ENCODE measurements at regions not wholly inside any gene's neighbourhood (a gene's known extent, or its start where the extent isn't known, plus 50 kb on each side); places are given as distances from the start of the nearest gene placed in this dataset.

GRCh38 chr7:16170671-16171070 is 250.7 kb downstream of the CRPPA start:
- H2BK20ac ChIP-seq (ENCODE audit: low read depth, low read length): no peak overlapping the region
- no peak overlapping the region for H3K9ac ChIP-seq (ENCODE audit: low read depth, low read length)
- no peaks in the 10 kb centered on the region for H3K27me3 ChIP-seq (ENCODE audit: control insufficient read depth, insufficient read depth, low read length)
- H4K20me1 ChIP-seq (ENCODE audit: insufficient read depth, low read length): no peaks in the 10 kb centered on the region
- H2BK120ac ChIP-seq (ENCODE audit: low read depth, low read length): no peak overlapping the region
- TF ChIP-seq RAD21 (IDR thresholded peaks at IDR 0.05; ENCODE audit: low read length) (no peak), RFX5 (IDR thresholded peaks at IDR 0.05; ENCODE audit: low read depth, low read length) (no peak)
- H3K14ac ChIP-seq (replicated peaks; ENCODE audit: low read depth, low read length): no peak overlapping the region
- dilution Hi-C loops (cut with HindIII; ENCODE audit: low sequenced_read_pairs, unreplicated experiment) (no loop called here), in situ Hi-C loops (cut with MboI; ENCODE audit: low sequenced_read_pairs) (no loop called here), intact Hi-C loops (cut with micrococcal nuclease) (no loop called here)
- H3K27ac ChIP-seq (ENCODE audit: insufficient read depth, low read length): no peak overlapping the region
- no peak overlapping the region for H3K56ac ChIP-seq (ENCODE audit: extremely low read depth, insufficient read depth, low read length)
- no peak overlapping the region for H4K91ac ChIP-seq (ENCODE audit: insufficient read depth, low read depth, low read length)
- no peak overlapping the region for H2BK5ac ChIP-seq (ENCODE audit: low read depth, low read length, poor library complexity, severe bottlenecking)
- no peaks in the 10 kb centered on the region for H3K36me3 ChIP-seq (ENCODE audit: control insufficient read depth, insufficient read depth, low read length)
- H2BK15ac ChIP-seq (ENCODE audit: low read depth, low read length): no peak overlapping the region
- H2AK5ac ChIP-seq (ENCODE audit: low read depth, low read length): no peak overlapping the region
- BruUV-seq (replicated peaks): no TSS peak
- POLR2A ChIA-PET (ENCODE audit: unreplicated experiment): no interaction called here
- DNase-seq (no peak), ATAC-seq (ENCODE audit: low read depth) (no peak)
- H2AK9ac ChIP-seq (replicated peaks; ENCODE audit: low read depth, low read length, poor library complexity): no peak overlapping the region
- H3K79me1 ChIP-seq (ENCODE audit: low read depth in 1 of 2, low read length in 2 of 2): no peaks in the 10 kb centered on the region
- H3K23ac ChIP-seq (ENCODE audit: low read depth, low read length): no peak overlapping the region
- WGBS, 2 experiments (ENCODE audit: extremely low coverage in 2 of 2, insufficient read length in 1 of 2): no CpG with 5 or more reads among the region's 18 CpGs
- H3K9me1 ChIP-seq (ENCODE audit: insufficient read depth, low read length): no peaks in the 10 kb centered on the region
- no peak overlapping the region for H3K4me2 ChIP-seq (ENCODE audit: low read depth, low read length)
- no peak overlapping the region for H3K4ac ChIP-seq (ENCODE audit: low read depth, low read length)
- H3K4me3 ChIP-seq (ENCODE audit: insufficient read depth, low read depth, low read length): no peak overlapping the region
- no peak overlapping the region for H3K18ac ChIP-seq (ENCODE audit: low read depth, low read length)
- no peaks in the 10 kb centered on the region for H3K4me1 ChIP-seq (ENCODE audit: control insufficient read depth, insufficient read depth, low read length)
- CTCF ChIA-PET: no interaction called here
- H4K8ac ChIP-seq (ENCODE audit: low read depth in 2 of 2, low read length in 2 of 2): no peak overlapping the region
- no peak overlapping the region for H2AFZ ChIP-seq (replicated peaks; ENCODE audit: low read length, poor library complexity)
- no peaks in the 10 kb centered on the region; the same call in 1 of the 2 replicates for H3K9me3 ChIP-seq (ENCODE audit: control insufficient read depth, insufficient read depth, low read length)
- H4K5ac ChIP-seq (ENCODE audit: low read depth, low read length): no peak overlapping the region
